Right lobe of liver (tissue), 4 donors: ENCODE measurements at regions not wholly inside any gene's neighbourhood (a gene's known extent, or its start where the extent isn't known, plus 50 kb on each side); places are given as distances from the start of the nearest gene placed in this dataset.

Experiments used
- CTCF ChIP-seq, 4 donors: fragments of 200-600 bp in 3 of 4; fragments of 450-650 bp in 1 of 4; IDR thresholded peaks; one replicate each; pipeline versions ENCODE4 v1.5.1 to v1.8.0; 2016 to 2022; ENCODE audit warnings: antibody characterized with exemption in 4 of 4, mild to moderate bottlenecking in 2 of 4
- POLR2A ChIP-seq: fragments of 450-650 bp; IDR thresholded peaks from one replicate; pipeline ENCODE4 v1.6.1; 2017; ENCODE audit warnings: antibody characterized with exemption, mild to moderate bottlenecking
- donor health status: DM: no; HTN: no; CAD: no.
- donor health status: DM: no; HTN: no; CAD: no.
- donor health status: DM: no; HTN: yes; CAD: no.

GRCh38 chr9:102769307-102769706, 225.8 kb upstream of the CYLC2 start:
- TF ChIP-seq POLR2A (no peak), CTCF (IDR thresholded peaks at IDR 0.05) (no peak)
